Progenitor cell of endocrine pancreas (in vitro differentiated cells): ENCODE measurements at regions not wholly inside any gene's neighbourhood (a gene's known extent, or its start where the extent isn't known, plus 50 kb on each side); places are given as distances from the start of the nearest gene placed in this dataset.

ENCODE experiments used
- DNase-seq: peaks from one replicate; pipeline ENCODE4 v3.0.0; 2021; ENCODE audit warnings: low spot score; ENCODE audit not compliant: unreplicated experiment
- H3K27ac Mint-ChIP-seq: 2 replicates; pipeline ENCODE4 v1.8.0; 2021; ENCODE audit warnings: mild to moderate bottlenecking, moderate library complexity, mixed read lengths
- H3K27me3 Mint-ChIP-seq: 2 replicates; pipeline ENCODE4 v1.8.0; 2021; ENCODE audit warnings: mixed read lengths
- H3K36me3 Mint-ChIP-seq: 2 replicates; pipeline ENCODE4 v1.8.0; 2022; ENCODE audit warnings: mixed read lengths; ENCODE audit not compliant: insufficient read depth
- H3K4me1 Mint-ChIP-seq: 2 replicates; pipeline ENCODE4 v1.8.0; 2021; ENCODE audit warnings: low read depth, mixed read lengths
- H3K4me3 Mint-ChIP-seq: 2 replicates; pipeline ENCODE4 v1.8.0; 2021; ENCODE audit warnings: low read depth, mild to moderate bottlenecking, moderate library complexity, mixed read lengths
- H3K9me3 Mint-ChIP-seq: 2 replicates; pipeline ENCODE4 v1.8.0; 2021; ENCODE audit warnings: low read depth, mixed read lengths
- CTCF ChIP-seq: fragments of 200-600 bp; sonication (generic); IDR thresholded peaks from one replicate; pipeline ENCODE4 v1.5.0; 2021; ENCODE audit warnings: antibody characterized with exemption, mild to moderate bottlenecking; ENCODE audit not compliant: unreplicated experiment

GRCh38 chr10:129156406-129156805, 310.6 kb upstream of the MGMT start:
- Mint-ChIP-seq H3K27me3 (peaks cover 2% of the 10 kb centered on the region), H3K9me3 (peaks cover 18% of the 10 kb centered on the region), H3K27ac (no peak overlapping the region), H3K4me1 (no peaks in the 10 kb centered on the region), H3K36me3 (peaks cover 3% of the 10 kb centered on the region), H3K4me3 (no peak overlapping the region)
- TF ChIP-seq CTCF: no peak
- no peak for DNase-seq

- Mint-ChIP-seq H3K4me1 (peaks cover 1% of the 10 kb centered on the region), H3K27ac (no peak overlapping the region), H3K27me3 (peaks cover 1% of the 10 kb centered on the region), H3K4me3 (no peak overlapping the region), H3K9me3 (peaks cover 20% of the 10 kb centered on the region), H3K36me3 (peaks cover 3% of the 10 kb centered on the region)
- DNase-seq: no peak
- TF ChIP-seq CTCF: no peak
These were observed 309.9 kb upstream of the MGMT start for GRCh38 chr10:129157185-129157584.

- H3K27ac Mint-ChIP-seq: no peak overlapping the region
- TF ChIP-seq CTCF: no peak
- no peak overlapping the region for H3K4me3 Mint-ChIP-seq
- peaks cover 5% of the 10 kb centered on the region for H3K4me1 Mint-ChIP-seq
- peaks cover 16% of the 10 kb centered on the region for H3K9me3 Mint-ChIP-seq
- DNase-seq: no peak
- H3K36me3 Mint-ChIP-seq: peaks cover 4% of the 10 kb centered on the region
- H3K27me3 Mint-ChIP-seq: peaks cover 3% of the 10 kb centered on the region
These were observed 305.9 kb upstream of the MGMT start for GRCh38 chr10:129161150-129161549.

- no peak for TF ChIP-seq CTCF
- Mint-ChIP-seq H3K36me3 (peaks cover 4% of the 10 kb centered on the region), H3K4me3 (no peak overlapping the region), H3K9me3 (peaks cover 13% of the 10 kb centered on the region), H3K4me1 (peaks cover 5% of the 10 kb centered on the region), H3K27me3 (peaks cover 3% of the 10 kb centered on the region), H3K27ac (no peak overlapping the region)
- DNase-seq: no peak
These were observed 303.5 kb upstream of the MGMT start for GRCh38 chr10:129163531-129163930.

- Mint-ChIP-seq H3K4me3 (no peak overlapping the region), H3K9me3 (peaks cover 7% of the 10 kb centered on the region), H3K27me3 (peaks cover 13% of the 10 kb centered on the region), H3K27ac (no peak overlapping the region), H3K36me3 (peaks cover 4% of the 10 kb centered on the region), H3K4me1 (peaks cover 5% of the 10 kb centered on the region)
- no peak for TF ChIP-seq CTCF
- DNase-seq: no peak
These were observed 301.8 kb upstream of the MGMT start for GRCh38 chr10:129165076-129165720.
